Colonic mucosa (tissue), 4 donors: ENCODE measurements at regions not wholly inside any gene's neighbourhood (a gene's known extent, or its start where the extent isn't known, plus 50 kb on each side); places are given as distances from the start of the nearest gene placed in this dataset.

Experiments used
- DNase-seq: peaks from one replicate; pipeline ENCODE4 v3.0.0-alpha.2; 2020
- H3K27ac ChIP-seq: fragments of 200-600 bp; one replicate; pipeline ENCODE4 v1.8.0; 2021
- H3K27me3 ChIP-seq: fragments of 200-600 bp; one replicate; pipeline ENCODE4 v1.8.0; 2021
- H3K36me3 ChIP-seq: fragments of 200-600 bp; one replicate; pipeline ENCODE4 v1.8.0; 2021
- H3K4me1 ChIP-seq: fragments of 200-600 bp; one replicate; pipeline ENCODE4 v1.8.0; 2021; ENCODE audit warnings: mild to moderate bottlenecking
- H3K4me3 ChIP-seq: fragments of 200-600 bp; one replicate; pipeline ENCODE4 v1.8.0; 2021
- H3K9ac ChIP-seq, 2 donors: one replicate each; pipeline ENCODE4 v1.7.0; 2013; ENCODE audit warnings: control low read depth in 2 of 2, low read depth in 2 of 2, low read length in 2 of 2
- H3K9me3 ChIP-seq: fragments of 200-600 bp; one replicate; pipeline ENCODE4 v1.8.0; 2021
- intact Hi-C: fragments of 100-400 bp; cut with DNase I; formaldehyde crosslinking; loops from one replicate; pipeline ENCODE4 v1.14.1; 2022
- TF ChIP-seq, protein P1 (sequence below): fragments of 200-600 bp; IDR thresholded peaks from one replicate; pipeline ENCODE4 v1.8.0; 2022; ENCODE audit warnings: antibody characterized with exemption, mild to moderate bottlenecking
- donor health status: healthy.
- donor health status: DM: no; HTN: no; CAD: no.
- donor health status: DM: no; HTN: no; CAD: no.

DNA sequence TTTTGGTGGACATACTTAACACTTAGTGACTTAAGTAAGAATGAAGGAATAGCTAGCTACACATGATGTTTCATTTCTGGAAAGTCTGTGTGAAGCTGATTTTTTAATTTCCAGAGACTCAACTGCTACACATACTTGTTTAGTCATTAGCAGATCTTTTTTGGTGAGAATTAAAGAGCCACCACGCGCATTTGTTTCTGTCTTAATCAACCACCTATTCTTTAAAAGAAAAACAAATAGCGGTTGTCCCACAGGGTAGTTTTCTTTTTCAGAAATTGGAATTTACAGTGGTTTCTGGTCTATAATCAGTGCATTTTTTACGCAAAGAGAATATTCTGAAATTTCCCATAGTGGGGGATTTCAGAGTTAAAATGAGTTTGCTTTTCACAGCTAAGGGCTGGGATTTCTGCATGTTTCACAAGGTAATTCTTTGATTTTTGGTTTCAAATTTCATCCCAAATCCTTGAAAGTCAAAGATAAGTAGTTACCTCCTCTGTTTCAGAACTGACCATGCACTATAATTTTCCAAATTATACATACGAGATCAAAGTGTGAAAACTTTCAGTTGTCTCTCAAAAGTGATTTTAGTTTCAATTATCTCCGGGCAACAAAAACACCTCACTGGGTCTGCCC lies 631.0 kb upstream of the GRM7 start:
- no peak for DNase-seq
- Histone ChIP-seq H3K9me3 (no peaks in the 10 kb centered on the region), H3K36me3 (no peaks in the 10 kb centered on the region), H3K27me3 (no peaks in the 10 kb centered on the region), H3K4me3 (no peak overlapping the region), H3K9ac (no peak overlapping the region), H3K4me1 (no peaks in the 10 kb centered on the region), H3K27ac (no peak overlapping the region)
- TF ChIP-seq, protein P1, sequence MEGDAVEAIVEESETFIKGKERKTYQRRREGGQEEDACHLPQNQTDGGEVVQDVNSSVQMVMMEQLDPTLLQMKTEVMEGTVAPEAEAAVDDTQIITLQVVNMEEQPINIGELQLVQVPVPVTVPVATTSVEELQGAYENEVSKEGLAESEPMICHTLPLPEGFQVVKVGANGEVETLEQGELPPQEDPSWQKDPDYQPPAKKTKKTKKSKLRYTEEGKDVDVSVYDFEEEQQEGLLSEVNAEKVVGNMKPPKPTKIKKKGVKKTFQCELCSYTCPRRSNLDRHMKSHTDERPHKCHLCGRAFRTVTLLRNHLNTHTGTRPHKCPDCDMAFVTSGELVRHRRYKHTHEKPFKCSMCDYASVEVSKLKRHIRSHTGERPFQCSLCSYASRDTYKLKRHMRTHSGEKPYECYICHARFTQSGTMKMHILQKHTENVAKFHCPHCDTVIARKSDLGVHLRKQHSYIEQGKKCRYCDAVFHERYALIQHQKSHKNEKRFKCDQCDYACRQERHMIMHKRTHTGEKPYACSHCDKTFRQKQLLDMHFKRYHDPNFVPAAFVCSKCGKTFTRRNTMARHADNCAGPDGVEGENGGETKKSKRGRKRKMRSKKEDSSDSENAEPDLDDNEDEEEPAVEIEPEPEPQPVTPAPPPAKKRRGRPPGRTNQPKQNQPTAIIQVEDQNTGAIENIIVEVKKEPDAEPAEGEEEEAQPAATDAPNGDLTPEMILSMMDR = no peak
- intact Hi-C loops = no loop called here

DNA sequence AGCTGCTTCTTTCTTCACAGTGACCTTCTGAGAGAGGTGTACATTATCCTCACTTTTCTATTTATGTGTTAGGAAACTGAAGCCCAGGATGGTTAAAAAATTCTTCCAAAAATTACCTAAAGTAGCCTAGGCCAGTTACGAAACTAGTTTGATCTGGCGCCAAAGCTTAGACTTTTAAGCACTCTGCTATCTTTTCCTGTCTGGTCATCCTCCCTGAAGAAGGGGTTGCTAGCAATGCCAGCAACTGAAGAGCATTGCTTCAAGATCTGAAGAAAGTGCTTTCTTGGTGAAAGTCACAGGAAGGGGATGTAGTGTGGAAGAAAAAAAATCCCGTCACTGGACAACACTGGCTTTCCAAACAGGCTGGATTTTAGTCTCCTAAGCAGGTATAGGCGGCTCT lies 618.8 kb upstream of the GRM7 start:
- TF ChIP-seq, protein P1 = no peak
- Histone ChIP-seq H3K9me3 (no peaks in the 10 kb centered on the region), H3K9ac (no peak overlapping the region), H3K27me3 (no peaks in the 10 kb centered on the region), H3K27ac (no peak overlapping the region), H3K4me3 (no peak overlapping the region), H3K36me3 (no peaks in the 10 kb centered on the region), H3K4me1 (no peaks in the 10 kb centered on the region)
- no peak for DNase-seq
- intact Hi-C loops = no loop called here

DNA sequence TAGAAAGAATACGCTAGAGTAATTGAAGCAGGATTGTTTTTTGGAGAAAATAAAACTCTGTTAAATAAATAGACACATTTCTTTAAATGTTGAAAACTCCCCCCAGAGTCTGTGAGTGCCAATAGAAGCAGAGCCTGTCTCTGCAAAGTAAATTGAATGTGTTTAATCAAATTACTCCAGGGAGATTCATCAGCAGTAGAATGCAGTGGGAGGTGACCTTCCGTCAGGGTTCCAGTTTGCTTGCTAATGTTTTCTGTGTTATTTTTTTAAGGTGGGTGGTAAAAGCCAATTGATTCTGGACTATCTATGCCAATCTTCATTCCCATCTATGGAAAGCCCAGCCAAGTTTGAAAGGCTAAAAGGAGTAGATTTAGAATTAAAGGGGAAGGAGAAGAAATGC lies 612.4 kb upstream of the GRM7 start:
- Histone ChIP-seq H3K36me3 (no peaks in the 10 kb centered on the region), H3K9me3 (no peaks in the 10 kb centered on the region), H3K27ac (no peak overlapping the region), H3K27me3 (no peaks in the 10 kb centered on the region), H3K9ac (no peak overlapping the region), H3K4me1 (no peaks in the 10 kb centered on the region), H3K4me3 (no peak overlapping the region)
- intact Hi-C loops = no loop called here
- no peak for DNase-seq
- TF ChIP-seq, protein P1 = no peak

DNA sequence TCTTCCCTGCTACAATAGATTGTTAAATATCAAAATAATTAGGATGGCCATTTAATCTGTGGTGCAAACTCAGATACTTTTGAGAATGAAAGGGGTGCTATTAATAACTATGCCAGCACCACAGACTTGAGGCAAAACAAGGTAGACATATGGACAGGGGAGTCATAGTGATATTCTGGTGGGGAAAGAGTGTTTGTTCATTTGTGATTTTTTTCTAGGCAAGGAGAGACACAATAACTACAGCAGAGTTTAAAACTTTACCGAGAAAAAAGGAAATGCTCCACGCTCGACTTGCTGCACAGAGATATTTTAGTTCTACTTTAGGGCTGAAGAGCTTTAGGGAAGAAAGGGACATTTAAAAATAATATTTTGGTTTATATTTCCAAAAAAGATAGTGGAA lies 611.2 kb upstream of the GRM7 start:
- Histone ChIP-seq H3K27me3 (no peaks in the 10 kb centered on the region), H3K9me3 (no peaks in the 10 kb centered on the region), H3K27ac (no peak overlapping the region), H3K36me3 (no peaks in the 10 kb centered on the region), H3K9ac (no peak overlapping the region), H3K4me3 (no peak overlapping the region), H3K4me1 (no peaks in the 10 kb centered on the region)
- intact Hi-C loops = no loop called here
- TF ChIP-seq, protein P1 = no peak
- DNase-seq = no peak

DNA sequence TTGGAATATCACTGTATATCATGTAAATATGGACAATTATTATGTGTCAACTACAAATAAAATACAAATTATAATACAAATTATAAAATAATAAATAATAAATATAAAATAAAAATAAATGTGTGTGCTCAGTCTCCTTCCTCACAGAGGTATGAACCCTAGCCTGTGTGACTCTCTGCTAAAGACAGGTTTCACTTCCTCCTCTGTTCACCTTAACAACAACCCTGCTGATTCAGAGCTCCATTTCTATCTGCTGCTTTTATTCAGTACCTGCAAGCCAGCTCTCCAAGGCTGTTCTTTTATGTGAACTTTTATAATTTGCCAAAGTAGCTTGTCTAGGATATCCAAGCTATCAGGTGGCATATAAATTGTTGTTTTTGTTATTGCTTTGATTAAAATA lies 610.7 kb upstream of the GRM7 start:
- no peak for DNase-seq
- TF ChIP-seq, protein P1 = no peak
- no peak overlapping the region for H3K9ac ChIP-seq
- no peak overlapping the region for H3K27ac ChIP-seq
- no peak overlapping the region for H3K4me3 ChIP-seq
- H3K36me3 ChIP-seq = no peaks in the 10 kb centered on the region
- intact Hi-C loops = no loop called here
- no peaks in the 10 kb centered on the region for H3K9me3 ChIP-seq
- no peaks in the 10 kb centered on the region for H3K4me1 ChIP-seq
- H3K27me3 ChIP-seq = no peaks in the 10 kb centered on the region
